HG03045 (cell line): ENCODE measurements at regions not wholly inside any gene's neighbourhood (a gene's known extent, or its start where the extent isn't known, plus 50 kb on each side); places are given as distances from the start of the nearest gene placed in this dataset.
"Not testable (repeated sequence)": the region's sequence is repeated elsewhere in the genome, so short reads cannot be mapped to it uniquely, and the experiment has no call there.

Experiments used
- ATAC-seq: cut with Tn5 transposase; IDR thresholded peaks from one replicate; pipeline ENCODE4 v1.9.1; 2021; ENCODE audit warnings: mild to moderate bottlenecking, moderate library complexity; ENCODE audit not compliant: unreplicated experiment

GRCh38 chr16:52976539-52977167 lies 76.0 kb downstream of the CHD9NB start:
- peak; percentile 53 for ATAC-seq

- no peak for ATAC-seq
Measured at GRCh38 chr16:52967744-52968143, 85.0 kb downstream of the CHD9NB start.

- no peak for ATAC-seq
Measured at GRCh38 chr16:52964290-52964689, 88.4 kb downstream of the CHD9NB start.

GRCh38 chr16:52963855-52964242 lies 88.8 kb downstream of the CHD9NB start:
- ATAC-seq: no peak

GRCh38 chr16:52963212-52963854 lies 89.4 kb downstream of the CHD9NB start:
- ATAC-seq: no peak

- ATAC-seq: no peak
Measured at GRCh38 chr16:52958951-52959350, 93.7 kb downstream of the CHD9NB start.

- ATAC-seq: no peak
Measured at GRCh38 chr16:52957199-52957598, 95.5 kb downstream of the CHD9NB start.

- no peak for ATAC-seq
Measured at GRCh38 chr16:52956044-52956443, 96.7 kb downstream of the CHD9NB start.

- ATAC-seq: no peak
Measured at GRCh38 chr16:52953215-52953614, 99.5 kb downstream of the CHD9NB start.

- ATAC-seq: no peak
Measured at GRCh38 chr16:52948946-52949345, 103.8 kb downstream of the CHD9NB start.

GRCh38 chr16:52932321-52932720 lies 120.4 kb downstream of the CHD9NB start:
- no peak for ATAC-seq

- ATAC-seq: no peak
Measured at GRCh38 chr16:52929478-52930400, 123.0 kb downstream of the CHD9NB start.

GRCh38 chr16:52928955-52929354 lies 123.7 kb downstream of the CHD9NB start:
- no peak for ATAC-seq

- ATAC-seq: no peak
Measured at GRCh38 chr16:52925143-52925542, 127.6 kb downstream of the CHD9NB start.

- ATAC-seq: no peak
Measured at GRCh38 chr16:52924162-52924561, 128.5 kb downstream of the CHD9NB start.

- ATAC-seq: no peak
Measured at GRCh38 chr16:52921104-52921503, 131.6 kb downstream of the CHD9NB start.

- no peak for ATAC-seq
Measured at GRCh38 chr16:52920331-52920730, 132.4 kb downstream of the CHD9NB start.

GRCh38 chr16:52914428-52914827 lies 138.3 kb downstream of the CHD9NB start:
- no peak for ATAC-seq

- ATAC-seq: no peak
Measured at GRCh38 chr16:52912565-52913173, 140.0 kb downstream of the CHD9NB start.

- not testable (repeated sequence) for ATAC-seq
Measured at GRCh38 chr16:52908057-52908456, 144.6 kb downstream of the CHD9NB start.

GRCh38 chr16:52906281-52906680 lies 146.4 kb downstream of the CHD9NB start:
- no peak for ATAC-seq
